ENCODE measurements at regions not wholly inside any gene's neighbourhood (a gene's known extent, or its start where the extent isn't known, plus 50 kb on each side); places are given as distances from the start of the nearest gene placed in this dataset.

GRCh38 chr9:110068212-110068611 is 139.7 kb downstream of the C9orf152 start:
- Histone ChIP-seq H3K4me3 (no peak overlapping the region), H3K27ac (no peak overlapping the region), H3K36me3 (ENCODE audit: insufficient read depth, low read length) (peaks cover 3% of the 10 kb centered on the region; the same call in 1 of the 2 replicates), H3K9me3 (ENCODE audit: low read depth, low read length) (no peaks in the 10 kb centered on the region), H3K9ac (ENCODE audit: insufficient read length) (no peak overlapping the region)
- TF ChIP-seq POLR2AphosphoS5 (IDR thresholded peaks at IDR 0.05; ENCODE audit: borderline replicate concordance, low read depth, low read length) (no peak), FOXP2 (optimal IDR thresholded peaks at IDR 0.05; ENCODE audit: control extremely low read depth, extremely low read length, insufficient read depth) (no peak), EZH2 (IDR thresholded peaks at IDR 0.05) (no peak)
- no peak for DNase-seq (ENCODE audit: low read depth, low spot score)

- Histone ChIP-seq H3K9me3 (ENCODE audit: low read depth, low read length) (no peaks in the 10 kb centered on the region), H3K4me3 (no peak overlapping the region), H3K9ac (ENCODE audit: insufficient read length) (no peak overlapping the region), H3K36me3 (ENCODE audit: insufficient read depth, low read length) (peaks cover 3% of the 10 kb centered on the region; the same call in 1 of the 2 replicates), H3K27ac (no peak overlapping the region)
- no peak for DNase-seq (ENCODE audit: low read depth, low spot score)
- no peak for TF ChIP-seq EZH2 (IDR thresholded peaks at IDR 0.05)
Observed at GRCh38 chr9:110069326-110070248, 138.4 kb downstream of the C9orf152 start.

- Histone ChIP-seq H3K9me3 (ENCODE audit: low read depth, low read length) (no peaks in the 10 kb centered on the region), H3K27ac (no peak overlapping the region), H3K36me3 (ENCODE audit: insufficient read depth, low read length) (peaks cover 3% of the 10 kb centered on the region; the same call in 1 of the 2 replicates), H3K4me3 (no peak overlapping the region), H3K9ac (ENCODE audit: insufficient read length) (no peak overlapping the region)
- TF ChIP-seq EZH2 (IDR thresholded peaks at IDR 0.05) = no peak
- TF ChIP-seq FOXP2 (optimal IDR thresholded peaks at IDR 0.05; ENCODE audit: control extremely low read depth, extremely low read length, insufficient read depth) = no peak
- TF ChIP-seq POLR2AphosphoS5 (IDR thresholded peaks at IDR 0.05; ENCODE audit: borderline replicate concordance, low read depth, low read length) = no peak
- no peak for DNase-seq (ENCODE audit: low read depth, low spot score)
Observed at GRCh38 chr9:110072597-110073355, 135.2 kb downstream of the C9orf152 start.

GRCh38 chr9:110073356-110073905 is 134.5 kb downstream of the C9orf152 start:
- H3K9me3 ChIP-seq (ENCODE audit: low read depth, low read length) = no peaks in the 10 kb centered on the region
- TF ChIP-seq EZH2 (IDR thresholded peaks at IDR 0.05) (no peak), FOXP2 (optimal IDR thresholded peaks at IDR 0.05; ENCODE audit: control extremely low read depth, extremely low read length, insufficient read depth) (no peak), POLR2AphosphoS5 (IDR thresholded peaks at IDR 0.05; ENCODE audit: borderline replicate concordance, low read depth, low read length) (no peak)
- no peak for DNase-seq (ENCODE audit: low read depth, low spot score)
- no peak overlapping the region for H3K9ac ChIP-seq (ENCODE audit: insufficient read length)
- H3K36me3 ChIP-seq (ENCODE audit: insufficient read depth, low read length) = peaks cover 3% of the 10 kb centered on the region; the same call in 1 of the 2 replicates
- H3K27ac ChIP-seq = no peak overlapping the region
- no peak overlapping the region for H3K4me3 ChIP-seq

- DNase-seq (ENCODE audit: low read depth, low spot score) = no peak
Observed at GRCh38 chr9:110076894-110077725, 130.8 kb downstream of the C9orf152 start.

GRCh38 chr9:110077925-110078324 is 130.0 kb downstream of the C9orf152 start:
- DNase-seq (ENCODE audit: low read depth, low spot score) = no peak
- no peaks in the 10 kb centered on the region for H3K36me3 ChIP-seq (ENCODE audit: insufficient read depth, low read length)
- no peaks in the 10 kb centered on the region for H3K9me3 ChIP-seq (ENCODE audit: low read depth, low read length)
- H3K4me3 ChIP-seq = peak overlapping the region; percentile 56
- no peak overlapping the region for H3K9ac ChIP-seq (ENCODE audit: insufficient read length)
- TF ChIP-seq EZH2 (IDR thresholded peaks at IDR 0.05) (no peak), FOXP2 (optimal IDR thresholded peaks at IDR 0.05; ENCODE audit: control extremely low read depth, extremely low read length, insufficient read depth) (no peak)
- H3K27ac ChIP-seq = peak overlapping the region; percentile 64; the same call in 1 of the 2 replicates

More at GRCh38 chr9:110076894-110077725, 130.8 kb downstream of the C9orf152 start:
- Histone ChIP-seq H3K4me3 (no peak overlapping the region), H3K36me3 (ENCODE audit: insufficient read depth, low read length) (no peaks in the 10 kb centered on the region), H3K9ac (ENCODE audit: insufficient read length) (no peak overlapping the region), H3K9me3 (ENCODE audit: low read depth, low read length) (no peaks in the 10 kb centered on the region), H3K27ac (peak overlapping the region; percentile 55; the same call in 1 of the 2 replicates)
- TF ChIP-seq EZH2 (IDR thresholded peaks at IDR 0.05) (no peak), POLR2AphosphoS5 (IDR thresholded peaks at IDR 0.05; ENCODE audit: borderline replicate concordance, low read depth, low read length) (no peak), FOXP2 (optimal IDR thresholded peaks at IDR 0.05; ENCODE audit: control extremely low read depth, extremely low read length, insufficient read depth) (no peak)

- Histone ChIP-seq H3K9me3 (ENCODE audit: low read depth, low read length) (no peaks in the 10 kb centered on the region), H3K27ac (peak overlapping the region; percentile 64; the same call in 1 of the 2 replicates), H3K36me3 (ENCODE audit: insufficient read depth, low read length) (no peaks in the 10 kb centered on the region), H3K9ac (ENCODE audit: insufficient read length) (peak overlapping the region; percentile 52), H3K4me3 (peak overlapping the region; percentile 56; the same call in 1 of the 2 replicates)
- no peak for TF ChIP-seq EZH2 (IDR thresholded peaks at IDR 0.05)
- no peak for DNase-seq (ENCODE audit: low read depth, low spot score)
Observed at GRCh38 chr9:110078604-110079003, 129.4 kb downstream of the C9orf152 start.
